ENCODE measurements at regions not wholly inside any gene's neighbourhood (a gene's known extent, or its start where the extent isn't known, plus 50 kb on each side); places are given as distances from the start of the nearest gene placed in this dataset.
"Not testable (repeated sequence)": the region's sequence is repeated elsewhere in the genome, so short reads cannot be mapped to it uniquely, and the experiment has no call there.

- DNase-seq, result no peak
These were observed 122.7 kb upstream of the C1GALT1C1 start for GRCh38 chrX:120752431-120753082.

- DNase-seq, result no peak
These were observed 121.8 kb upstream of the C1GALT1C1 start for GRCh38 chrX:120751683-120752082.

GRCh38 chrX:120750381-120750780 is 120.5 kb upstream of the C1GALT1C1 start:
- no peak for DNase-seq

GRCh38 chrX:120749141-120749846 is 119.4 kb upstream of the C1GALT1C1 start:
- DNase-seq, result peak; percentile 50

GRCh38 chrX:120746153-120746552 is 116.3 kb upstream of the C1GALT1C1 start:
- no peak for DNase-seq

GRCh38 chrX:120742946-120743665 is 113.3 kb upstream of the C1GALT1C1 start:
- no peak for DNase-seq

GRCh38 chrX:120741452-120741851 is 111.6 kb upstream of the C1GALT1C1 start:
- no peak for DNase-seq

- no peak for DNase-seq
These were observed 110.2 kb upstream of the C1GALT1C1 start for GRCh38 chrX:120740072-120740471.

- no peak for DNase-seq
These were observed 109.4 kb upstream of the C1GALT1C1 start for GRCh38 chrX:120739300-120739699.

- DNase-seq, result no peak
These were observed 107.1 kb upstream of the C1GALT1C1 start for GRCh38 chrX:120736989-120737388.

- no peak for DNase-seq
These were observed 106.1 kb upstream of the C1GALT1C1 start for GRCh38 chrX:120735966-120736365.

- no peak for DNase-seq
These were observed 103.0 kb upstream of the C1GALT1C1 start for GRCh38 chrX:120732879-120733278.

- DNase-seq, result no peak
These were observed 102.6 kb upstream of the C1GALT1C1 start for GRCh38 chrX:120732461-120732860.

- no peak for DNase-seq
These were observed 101.5 kb upstream of the C1GALT1C1 start for GRCh38 chrX:120731386-120731785.

GRCh38 chrX:120729506-120730255 is 99.8 kb upstream of the C1GALT1C1 start:
- DNase-seq, result not testable (repeated sequence)

GRCh38 chrX:120727911-120728310 is 98.1 kb upstream of the C1GALT1C1 start:
- DNase-seq, result no peak

GRCh38 chrX:120727452-120727851 is 97.6 kb upstream of the C1GALT1C1 start:
- no peak for DNase-seq

GRCh38 chrX:120726294-120726693 is 96.4 kb upstream of the C1GALT1C1 start:
- no peak for DNase-seq

- no peak for DNase-seq
These were observed 96.0 kb upstream of the C1GALT1C1 start for GRCh38 chrX:120725874-120726273.

GRCh38 chrX:120719622-120720021 is 89.8 kb upstream of the C1GALT1C1 start:
- DNase-seq, result no peak

GRCh38 chrX:120718969-120719368 is 89.1 kb upstream of the C1GALT1C1 start:
- DNase-seq, result no peak

- DNase-seq, result not testable (repeated sequence)
These were observed 72.5 kb upstream of the C1GALT1C1 start for GRCh38 chrX:120702337-120702736.

- no peak for DNase-seq
These were observed 67.2 kb upstream of the C1GALT1C1 start for GRCh38 chrX:120697053-120697452.

Measured in fibroblast of upper back skin (primary cell).